Ecto neural progenitor cell (in vitro differentiated cells): ENCODE measurements at regions not wholly inside any gene's neighbourhood (a gene's known extent, or its start where the extent isn't known, plus 50 kb on each side); places are given as distances from the start of the nearest gene placed in this dataset.
"Not testable (repeated sequence)": the region's sequence is repeated elsewhere in the genome, so short reads cannot be mapped to it uniquely, and the experiment has no call there.

Source experiments
- DNase-seq: peaks from one replicate; pipeline ENCODE4 v3.0.0-alpha.2; 2018; ENCODE audit warnings: low spot score

DNA sequence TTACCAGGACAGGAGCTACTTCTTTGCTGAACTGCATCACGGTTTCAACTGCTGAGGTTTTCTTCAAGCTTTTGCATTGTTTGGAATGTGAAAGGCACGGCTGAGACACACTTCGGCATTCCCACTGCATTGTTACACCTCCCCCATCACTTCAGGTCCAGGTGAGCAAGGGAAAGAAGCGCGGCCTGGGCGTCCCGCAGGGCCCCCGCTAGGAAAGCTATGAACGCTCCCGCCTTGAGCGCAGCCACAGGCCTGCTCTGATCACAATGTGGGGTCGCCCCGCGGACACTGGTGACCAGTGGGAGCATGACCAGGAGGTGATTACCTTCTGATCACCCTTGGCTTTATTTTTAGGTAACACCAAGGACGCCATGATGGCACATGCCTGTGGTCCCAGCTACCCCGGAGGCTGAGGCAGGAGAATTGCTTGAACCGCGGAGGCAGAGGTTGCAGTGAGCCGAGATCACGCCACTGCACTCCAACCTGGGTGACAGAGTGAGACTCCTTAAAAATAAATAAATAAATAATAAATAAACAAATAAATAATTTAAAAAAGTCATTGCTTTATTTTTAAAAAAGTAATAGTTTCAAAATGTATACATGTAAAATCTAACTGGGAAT is 82.2 kb upstream of the ANTXRL start:
- DNase-seq, result not testable (repeated sequence)

DNA sequence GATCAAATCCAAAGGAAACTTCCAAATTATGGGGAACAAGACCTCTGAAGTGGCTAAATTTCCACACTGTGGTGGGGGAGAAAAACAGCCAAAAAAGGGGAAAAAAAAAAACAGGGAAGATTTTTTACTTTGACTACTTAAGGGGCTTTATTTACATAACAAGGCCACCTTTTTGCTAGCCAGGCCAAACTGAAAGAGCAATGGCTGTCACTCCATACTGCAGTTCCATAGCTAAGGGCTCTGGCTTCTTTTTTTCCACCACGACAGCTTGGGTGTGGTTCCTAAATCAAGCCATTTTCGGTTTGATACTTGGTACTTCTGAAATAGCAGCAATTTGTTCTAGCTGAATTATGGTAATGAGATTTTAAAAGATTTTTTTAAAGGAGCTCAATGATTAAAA is 76.4 kb upstream of the ANTXRL start:
- DNase-seq, result not testable (repeated sequence)

DNA sequence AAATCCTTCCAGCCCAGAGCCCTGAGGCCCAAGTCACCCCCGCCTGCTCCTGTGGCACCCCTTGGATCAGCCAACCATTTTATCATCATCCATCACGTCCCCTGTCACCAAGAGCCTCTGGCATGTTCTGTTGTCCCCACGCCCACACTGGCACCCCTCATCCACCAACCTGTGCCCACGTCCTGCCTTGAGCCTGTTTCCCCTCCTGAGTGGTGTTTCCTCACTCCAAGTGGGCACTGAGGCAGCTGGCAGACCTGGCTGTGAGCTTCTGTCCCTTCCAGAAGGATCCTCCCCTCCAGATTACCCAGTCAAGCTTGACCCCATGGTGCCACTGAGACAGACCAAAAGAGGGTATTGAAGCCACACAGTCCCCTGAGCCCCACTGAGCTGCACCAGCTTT is 71.4 kb upstream of the ANTXRL start:
- no peak for DNase-seq

DNA sequence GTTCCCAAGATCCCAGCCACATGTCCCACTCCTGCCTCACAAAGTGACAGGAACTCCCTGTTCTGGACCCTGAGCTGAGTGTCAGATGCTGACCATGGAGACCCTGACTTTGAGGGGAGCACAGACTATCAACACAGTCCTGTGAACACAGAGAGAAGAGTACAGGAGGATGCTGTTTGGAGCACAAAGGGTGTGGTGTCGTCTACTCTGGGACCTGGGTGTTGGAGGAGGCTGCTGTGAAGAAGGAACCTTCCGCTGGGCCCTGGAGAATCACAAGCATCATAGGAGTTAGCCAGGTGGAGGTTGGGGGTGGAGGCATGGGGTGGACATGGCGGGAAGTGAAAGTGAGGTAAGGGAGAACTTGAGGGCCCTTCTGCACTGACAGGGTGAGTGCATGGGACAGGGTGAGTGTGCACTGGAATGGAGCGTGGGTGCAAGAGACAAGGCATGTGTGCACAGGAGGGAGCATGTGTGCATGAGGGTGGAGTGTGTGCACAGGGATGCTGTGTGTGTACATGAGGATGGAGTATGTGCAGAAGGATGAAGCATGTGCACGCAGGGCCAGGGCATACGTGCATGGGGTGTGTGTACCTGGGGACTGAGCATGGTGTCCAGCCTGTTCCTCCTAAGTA is 70.7 kb upstream of the ANTXRL start:
- DNase-seq, result no peak

DNA sequence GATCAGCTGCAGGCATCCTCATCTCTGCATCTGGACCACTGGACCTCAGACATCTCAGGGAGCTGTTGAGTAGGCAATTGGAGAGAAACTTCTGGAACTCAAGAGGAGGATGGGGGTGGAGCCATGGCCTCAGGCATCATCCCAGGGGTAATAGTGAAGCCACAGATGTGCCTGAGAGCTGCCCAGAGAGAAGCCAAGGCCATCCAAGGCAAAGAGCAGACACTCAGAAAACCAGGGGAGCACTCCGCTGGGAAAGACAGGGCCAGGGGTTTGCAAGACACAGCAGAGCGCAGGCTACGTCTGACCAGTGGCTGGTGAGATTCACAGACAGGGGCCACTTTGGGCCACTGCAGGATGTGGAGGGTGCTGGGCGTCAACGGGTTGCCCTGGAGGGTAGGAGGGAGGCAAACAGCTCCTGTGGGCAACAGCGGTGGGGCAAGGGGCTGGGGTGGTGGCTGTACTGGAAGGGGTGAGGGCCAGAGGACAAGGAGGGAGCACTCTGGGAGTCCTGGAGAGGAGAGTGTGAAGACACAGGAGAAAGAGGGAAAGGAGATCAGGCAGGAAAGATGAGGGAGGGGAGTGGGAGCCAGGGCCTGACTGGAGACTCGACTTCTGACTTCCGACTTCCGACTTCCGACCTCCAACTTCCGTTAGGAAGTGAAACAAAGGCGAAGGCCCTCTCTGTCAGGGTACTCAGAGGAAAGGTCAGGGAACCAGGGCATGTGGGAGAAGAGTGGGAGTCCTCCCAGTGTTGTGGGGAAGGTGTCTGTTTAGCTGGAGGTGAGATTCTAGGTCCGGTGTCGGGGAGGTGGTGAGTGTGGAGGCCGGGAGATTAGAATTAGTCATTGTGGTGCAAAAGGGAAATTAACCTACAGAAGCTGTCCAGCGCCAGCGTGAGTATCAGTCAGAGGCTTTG is 69.7 kb upstream of the ANTXRL start:
- DNase-seq, result no peak

DNA sequence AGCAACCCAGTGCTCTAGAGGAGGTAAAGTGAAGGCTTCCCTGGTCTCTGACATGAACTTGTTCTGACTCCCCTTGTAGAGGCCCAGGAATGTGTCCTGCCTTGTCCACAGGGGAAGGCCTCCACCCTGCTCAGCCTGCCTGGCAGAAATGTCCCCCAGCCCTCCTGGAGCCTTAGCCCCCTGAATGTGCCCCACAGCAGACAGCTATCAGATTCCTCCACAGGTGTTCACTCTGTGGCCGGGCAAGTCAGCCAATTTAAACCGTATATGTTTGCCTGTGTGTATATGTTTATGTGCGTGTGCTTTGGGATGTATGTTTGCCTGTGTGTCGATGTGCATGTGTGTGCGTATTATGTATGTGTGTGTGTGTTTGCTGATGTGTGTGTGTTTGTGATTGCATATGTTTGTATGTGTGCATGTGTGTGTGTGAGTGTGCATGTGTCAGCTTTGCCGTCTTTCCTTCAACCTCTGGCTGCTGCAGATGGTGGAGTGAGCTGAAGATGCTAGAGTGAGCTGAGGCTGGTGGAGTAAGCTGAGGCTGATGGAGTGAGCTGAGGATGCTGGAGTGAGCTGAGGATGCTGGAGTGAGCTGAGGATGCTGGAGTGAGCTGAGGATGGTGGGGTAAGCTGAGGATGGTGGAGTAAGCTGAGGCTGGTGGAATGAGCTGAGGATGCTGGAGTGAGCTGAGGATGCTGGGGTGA is 68.9 kb upstream of the ANTXRL start:
- no peak for DNase-seq

DNA sequence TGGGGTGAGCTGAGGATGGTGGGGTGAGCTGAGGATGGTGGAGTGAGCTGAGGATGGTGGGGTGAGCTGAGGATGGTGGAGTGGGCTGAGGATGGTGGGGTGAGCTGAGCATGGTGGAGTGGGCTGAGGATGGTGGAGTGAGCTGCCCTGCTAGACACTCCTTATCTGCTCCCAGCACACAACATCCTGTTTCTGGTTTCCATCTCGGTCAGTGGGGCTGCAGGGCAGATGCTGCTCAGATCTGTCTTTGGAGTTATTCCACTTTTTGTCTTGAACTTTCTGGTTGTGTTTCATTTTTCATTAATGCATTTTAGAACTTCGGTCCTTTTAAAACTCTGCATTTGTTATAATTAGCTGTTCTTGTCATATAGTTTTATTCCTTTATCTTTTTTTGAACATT is 67.9 kb upstream of the ANTXRL start:
- DNase-seq, result no peak

DNA sequence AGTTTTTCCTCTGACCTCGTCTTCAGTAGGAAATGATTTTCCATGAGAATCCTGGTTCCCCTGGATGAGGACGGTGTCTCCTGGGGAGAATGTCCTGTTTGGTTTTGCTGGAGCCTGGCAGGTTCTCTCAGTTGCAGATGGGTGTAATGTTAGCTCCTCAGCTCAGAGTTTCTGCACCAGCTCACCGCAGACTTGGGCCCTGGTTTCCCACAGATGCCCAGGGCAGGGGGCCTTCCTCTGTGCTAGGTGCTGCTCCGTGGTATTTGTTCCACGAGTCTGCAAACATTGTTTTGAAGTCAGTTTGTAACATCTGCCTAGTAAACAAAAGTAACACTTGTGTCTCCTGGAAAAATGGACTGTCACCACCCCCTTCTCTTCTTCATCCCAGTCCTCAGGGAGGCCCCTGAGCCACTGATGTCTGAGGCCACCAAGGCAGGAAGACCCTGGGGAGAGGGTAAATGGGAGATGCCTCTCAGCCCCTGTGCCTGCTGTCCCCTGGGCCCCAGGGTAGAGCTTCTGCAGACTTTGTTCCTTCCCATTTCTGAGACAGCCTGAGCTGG is 67.3 kb upstream of the ANTXRL start:
- not testable (repeated sequence) for DNase-seq

DNA sequence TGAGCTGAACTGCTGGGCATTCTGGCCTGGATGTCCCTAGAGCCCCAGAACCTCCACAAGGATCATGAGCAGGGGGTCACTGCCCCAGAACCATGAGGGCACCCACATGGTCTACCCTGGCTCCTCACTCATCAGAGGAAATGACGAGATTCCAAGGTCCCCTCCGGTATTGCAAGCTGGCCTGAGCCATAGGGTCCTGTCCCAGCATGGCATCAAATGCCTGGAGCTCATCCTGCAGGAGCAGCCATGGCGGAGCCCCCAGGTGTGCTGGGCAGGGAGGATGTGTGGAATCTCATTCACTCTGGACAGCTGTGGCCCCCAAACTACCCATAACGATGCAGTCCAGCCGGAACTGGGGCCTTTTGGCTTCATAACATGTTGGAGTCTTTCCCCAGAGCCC is 66.6 kb upstream of the ANTXRL start:
- DNase-seq, result no peak

DNA sequence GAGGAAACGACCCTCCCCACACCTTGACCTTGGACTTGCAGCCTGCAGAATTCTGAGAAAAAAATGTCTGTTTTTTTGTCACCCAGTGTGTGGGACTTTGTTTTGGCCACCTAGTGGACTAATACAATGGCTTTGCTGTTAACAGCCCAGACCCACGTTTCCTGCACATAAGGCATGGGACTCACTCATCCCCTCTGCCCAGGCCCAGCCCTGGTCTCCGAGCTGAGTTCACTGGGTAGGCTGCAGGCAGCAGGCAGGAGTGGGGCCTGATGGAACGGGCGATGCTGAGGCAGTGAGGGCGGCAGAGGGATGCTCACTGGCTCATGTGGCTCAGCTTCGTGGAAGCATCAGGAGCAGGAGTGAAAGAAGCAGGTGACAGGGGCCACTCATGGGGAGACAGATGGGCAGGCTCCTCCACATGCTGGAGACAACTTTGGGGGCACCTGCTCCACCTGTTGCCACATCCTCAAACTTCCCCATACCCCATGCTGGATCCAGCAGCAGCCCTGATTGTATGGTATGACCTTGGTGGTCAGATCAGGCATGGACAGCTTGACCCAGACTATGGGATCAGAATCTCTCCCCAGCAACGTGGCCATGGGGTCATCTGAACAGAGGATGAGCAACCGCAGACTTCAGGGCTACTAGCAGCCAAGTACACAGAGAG is 65.8 kb upstream of the ANTXRL start:
- DNase-seq, result no peak

DNA sequence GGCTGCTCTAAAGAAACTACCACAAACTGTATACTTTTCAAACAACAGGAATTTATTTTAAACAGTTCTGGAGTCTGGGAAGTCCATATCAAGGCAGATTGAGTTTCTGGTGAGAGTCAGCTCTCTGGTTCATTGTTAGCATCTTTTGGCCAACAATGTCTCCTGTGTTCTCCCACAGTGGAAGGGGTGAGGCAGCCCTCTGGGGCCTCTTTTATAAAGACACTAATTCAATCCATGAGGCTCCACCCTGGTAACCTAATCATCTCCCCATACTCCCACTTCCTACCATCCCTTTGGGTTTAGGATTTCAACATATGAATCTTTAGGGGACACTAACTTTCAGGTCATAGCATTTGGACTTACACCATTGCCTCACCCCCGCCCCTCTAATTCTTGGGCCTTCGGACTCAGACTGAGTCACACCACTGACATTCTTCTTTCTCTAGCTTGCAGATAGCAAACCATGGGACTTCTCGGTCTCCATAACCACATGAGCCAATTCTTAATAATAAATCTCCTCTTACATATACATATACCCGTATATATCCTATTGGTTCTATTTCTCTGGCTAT is 64.3 kb upstream of the ANTXRL start:
- DNase-seq, result no peak

DNA sequence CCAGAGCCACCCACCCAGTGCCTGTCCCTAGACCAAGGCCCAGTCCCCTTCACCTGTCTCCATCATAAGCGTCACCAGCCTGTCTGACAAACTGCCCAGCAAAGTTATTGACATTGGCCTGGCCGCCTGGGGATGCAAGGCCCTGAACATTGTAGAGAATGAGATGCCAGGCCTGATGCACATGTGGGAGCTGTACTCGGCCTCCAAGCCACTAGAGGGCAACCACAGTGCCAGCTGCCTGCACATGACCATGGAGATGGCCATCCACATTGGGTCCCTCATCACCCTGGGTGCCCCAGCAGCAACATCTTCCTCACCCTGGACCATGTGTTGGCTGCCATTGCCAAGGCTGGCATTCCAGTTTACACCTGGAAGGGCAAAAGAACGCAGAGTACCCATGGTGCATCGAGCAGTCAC is 63.7 kb upstream of the ANTXRL start:
- DNase-seq, result no peak

DNA sequence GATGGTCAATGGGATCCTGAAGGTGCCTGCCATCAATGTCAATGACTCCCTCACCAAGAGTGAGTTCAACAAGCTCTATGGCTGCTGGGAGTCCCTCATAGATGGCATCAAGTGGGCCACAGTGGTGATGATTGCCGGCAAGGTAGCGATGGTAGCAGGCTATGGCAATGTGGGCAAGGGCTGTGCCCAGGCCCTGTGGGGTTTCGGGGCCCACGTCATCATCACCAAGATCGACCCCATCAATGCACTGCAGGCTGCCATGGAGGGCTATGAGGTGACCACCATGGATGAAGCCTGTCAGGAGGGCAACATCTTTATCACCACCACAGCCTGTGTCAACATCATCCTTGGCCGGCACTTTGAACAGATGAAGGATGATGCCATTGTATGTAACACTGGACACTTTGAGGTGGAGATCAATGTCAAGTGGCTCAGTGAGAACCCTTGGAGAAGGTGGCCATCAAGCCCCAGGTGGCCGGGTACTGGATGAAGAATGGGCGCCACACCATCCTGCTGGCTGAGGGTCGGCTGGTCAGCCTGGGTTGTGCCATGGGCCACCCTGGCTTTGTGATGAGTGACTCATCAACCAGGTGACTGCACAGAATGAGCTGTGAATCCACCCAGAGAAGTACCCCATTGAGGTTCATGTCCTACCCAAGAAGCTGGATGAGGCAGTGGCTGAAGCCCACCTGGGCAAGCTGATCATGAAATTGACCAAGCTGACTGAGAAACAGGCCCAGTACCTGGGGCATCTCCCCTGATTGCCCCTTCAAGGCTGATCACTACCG is 63.0 kb upstream of the ANTXRL start:
- no peak for DNase-seq

DNA sequence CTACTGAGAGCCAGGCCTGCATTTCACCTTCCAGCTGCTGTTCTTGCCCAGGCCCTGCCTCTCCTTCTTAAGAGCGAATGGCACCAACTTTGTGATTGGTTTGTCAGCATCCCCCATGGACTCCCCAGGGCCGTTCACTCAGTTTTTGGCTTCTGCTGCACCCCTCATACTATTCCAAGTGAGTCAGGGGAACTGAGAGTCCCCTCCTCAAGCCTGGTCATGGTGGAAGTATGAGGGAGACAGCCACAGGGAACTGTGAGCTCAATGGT is 62.4 kb upstream of the ANTXRL start:
- no peak for DNase-seq

DNA sequence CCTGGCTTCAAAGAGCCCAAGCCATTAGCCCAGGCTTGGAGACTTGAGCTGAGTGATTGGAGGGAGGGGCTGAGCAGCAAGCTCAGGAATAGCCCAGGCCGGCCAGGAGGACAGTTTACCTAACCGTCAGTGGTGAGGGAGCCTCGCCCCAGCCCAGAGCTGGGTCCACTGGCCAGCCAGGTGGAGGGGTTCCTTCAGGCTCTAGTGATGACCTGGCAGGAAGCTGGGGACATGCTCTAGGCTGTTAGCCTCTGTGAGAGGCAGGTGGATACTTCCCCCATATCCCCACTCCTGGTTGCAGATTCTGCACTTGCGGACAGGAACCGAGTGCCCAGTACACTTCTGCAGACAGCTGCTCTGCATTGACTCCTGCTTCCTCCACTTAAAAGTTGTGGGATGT is 61.2 kb upstream of the ANTXRL start:
- DNase-seq, result no peak

DNA sequence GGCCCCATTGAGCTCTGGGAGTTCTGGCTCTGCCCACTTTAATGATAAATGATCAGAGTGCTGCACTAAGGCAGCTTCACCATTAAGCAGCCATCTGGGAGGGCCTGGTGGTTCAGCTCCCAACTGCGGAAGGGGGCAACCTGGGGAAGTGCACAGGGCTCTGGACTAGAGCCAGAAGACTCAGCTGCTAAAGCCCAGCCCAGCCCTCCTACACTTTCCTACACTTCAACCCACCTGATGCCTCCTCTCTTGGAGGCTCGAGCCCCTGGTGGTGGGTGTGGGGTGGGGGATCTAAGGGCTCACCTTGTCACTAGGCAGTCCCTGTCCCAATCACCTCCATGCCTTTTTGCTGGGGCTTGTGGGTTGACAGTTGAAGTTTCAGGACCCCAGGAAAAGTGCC is 60.6 kb upstream of the ANTXRL start:
- no peak for DNase-seq

DNA sequence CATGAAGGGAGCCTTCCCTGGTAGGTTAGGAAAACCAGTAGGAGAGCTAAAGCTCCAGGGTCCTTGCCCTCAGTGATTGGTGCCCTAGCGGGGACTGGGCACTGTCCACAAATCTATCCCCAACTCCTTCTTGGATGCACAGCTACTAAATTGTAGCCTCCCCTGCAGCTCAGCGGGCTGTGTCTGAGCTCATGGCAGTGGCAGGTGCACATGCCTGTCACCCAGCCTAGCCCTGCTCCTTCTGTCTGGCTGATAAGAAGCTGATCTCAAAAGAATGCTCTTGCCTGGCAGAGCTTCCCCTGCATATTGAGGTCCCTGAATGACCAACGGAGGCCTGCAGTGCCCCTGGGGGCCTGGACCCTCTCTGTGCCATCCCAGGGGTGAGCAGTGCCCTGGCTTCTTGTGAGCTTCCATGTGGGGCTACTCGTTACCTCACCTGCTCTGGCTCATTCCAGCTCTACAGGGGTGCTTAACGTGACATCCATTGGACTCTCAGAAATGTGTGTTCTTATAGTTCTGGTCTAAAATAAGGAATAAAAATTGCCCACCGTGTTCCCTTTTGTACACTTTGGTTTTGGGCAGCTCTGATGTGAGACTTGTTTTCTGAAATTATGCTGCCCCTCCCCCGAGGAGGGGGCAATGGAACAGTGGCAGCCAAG is 59.8 kb upstream of the ANTXRL start:
- peak; percentile 34 for DNase-seq

DNA sequence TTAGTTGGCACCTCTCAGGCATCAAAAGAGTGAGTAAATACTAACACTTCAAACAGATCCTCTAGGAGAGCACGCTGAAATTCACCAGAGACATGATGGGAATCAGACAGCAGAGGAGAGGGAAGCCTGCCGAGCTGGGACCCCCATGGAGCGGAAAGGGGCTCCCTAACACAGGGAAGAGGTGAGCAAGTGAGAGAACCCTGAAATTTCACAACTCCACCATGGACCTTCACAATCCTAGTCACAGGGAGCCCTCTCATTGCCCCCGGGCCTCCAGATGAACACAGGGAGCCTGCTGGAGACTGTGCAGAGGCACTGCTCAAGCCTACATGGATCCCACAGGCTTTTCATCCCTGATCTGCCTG is 59.2 kb upstream of the ANTXRL start:
- DNase-seq, result peak; percentile 32

DNA sequence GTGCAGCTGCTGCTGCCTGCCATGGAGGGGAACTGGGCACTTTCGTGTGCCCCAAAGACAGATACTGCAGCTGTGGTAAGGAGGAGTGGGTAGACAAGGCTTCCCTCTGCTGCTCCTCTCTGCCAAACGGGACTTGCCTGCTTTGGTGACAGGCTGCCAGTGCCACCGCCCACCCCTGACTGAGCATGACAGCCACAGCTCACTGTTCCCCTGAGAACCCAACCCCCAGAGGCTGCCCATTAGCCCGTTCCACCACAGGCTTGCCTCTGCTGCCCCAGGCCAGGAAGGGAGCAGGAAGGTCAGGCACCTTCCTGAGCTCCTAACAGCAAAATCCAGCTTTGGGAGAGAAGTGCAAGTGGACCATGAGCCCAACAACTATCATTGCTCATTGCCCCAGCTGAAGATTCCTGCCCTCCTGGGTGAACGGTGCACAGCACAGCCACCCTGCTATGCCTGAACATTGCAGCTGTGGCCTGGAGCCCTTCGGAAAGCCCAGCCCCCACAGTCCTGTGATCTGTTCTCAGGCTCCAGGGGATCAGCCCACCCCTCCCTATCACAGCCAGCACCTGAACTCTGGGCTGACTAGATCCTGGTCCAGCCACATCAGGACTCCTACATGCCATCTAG is 58.7 kb upstream of the ANTXRL start:
- DNase-seq, result peak; percentile 51

DNA sequence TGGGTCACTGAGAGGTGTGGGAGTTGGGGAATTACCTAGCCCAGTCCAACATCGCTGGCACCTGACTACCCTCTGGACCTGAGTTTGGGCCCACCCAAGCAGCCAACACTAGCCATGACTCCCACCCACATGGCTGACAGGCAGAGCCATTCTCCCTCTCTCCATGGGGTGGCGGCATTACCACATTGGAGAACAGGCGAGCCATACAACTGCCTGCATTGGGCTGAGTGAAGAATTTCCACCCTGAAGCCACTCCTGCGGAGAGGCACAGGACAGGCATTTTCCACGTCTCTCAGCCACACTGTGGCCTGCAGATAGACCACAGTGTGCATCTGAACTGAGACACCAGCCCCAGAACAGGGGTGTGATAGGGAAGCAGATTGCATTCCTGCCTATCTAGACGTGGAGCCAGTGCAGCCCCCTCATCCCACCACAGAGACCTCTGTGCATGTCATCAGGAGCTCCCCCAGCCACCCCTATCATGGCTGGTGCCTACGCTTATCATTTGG is 58.2 kb upstream of the ANTXRL start:
- DNase-seq, result peak; percentile 89
